HFF-Myc (cell line): ENCODE measurements at regions not wholly inside any gene's neighbourhood (a gene's known extent, or its start where the extent isn't known, plus 50 kb on each side); places are given as distances from the start of the nearest gene placed in this dataset.
A peak's percentile ranks its signal among the peaks of the same experiment; 100 is the strongest.

Experiments used
- DNase-seq: peaks from one replicate; pipeline ENCODE4 v3.0.0-alpha.2; 2011; ENCODE audit warnings: low read depth; ENCODE audit errors: extremely low read depth
- H3K4me3 ChIP-seq: replicated peaks from 2 replicates; pipeline ENCODE4 v1.5.1; 2011; ENCODE audit warnings: low read depth, mild to moderate bottlenecking, control low read depth, low read length
- CTCF ChIP-seq: IDR thresholded peaks from 2 replicates; pipeline ENCODE4 v1.5.1; 2012; ENCODE audit warnings: mild to moderate bottlenecking, low read depth, low read length, control low read depth; ENCODE audit errors: missing control alignments

- DNase-seq, result no peak
- TF ChIP-seq CTCF, result no peak
- H3K4me3 ChIP-seq, result no peak overlapping the region
These were observed 212.5 kb upstream of the COL8A1 start for GRCh38 chr3:99425930-99426329.

GRCh38 chr3:99419116-99419515 is 219.3 kb upstream of the COL8A1 start:
- no peak for TF ChIP-seq CTCF
- H3K4me3 ChIP-seq, result no peak overlapping the region
- no peak for DNase-seq

GRCh38 chr3:99418709-99419108 is 219.7 kb upstream of the COL8A1 start:
- TF ChIP-seq CTCF, result no peak
- no peak overlapping the region for H3K4me3 ChIP-seq
- DNase-seq, result no peak

GRCh38 chr3:99418209-99418635 is 220.2 kb upstream of the COL8A1 start:
- TF ChIP-seq CTCF, result no peak
- no peak for DNase-seq

GRCh38 chr3:99413504-99413903 is 224.9 kb upstream of the COL8A1 start:
- no peak overlapping the region for H3K4me3 ChIP-seq
- DNase-seq, result no peak
- TF ChIP-seq CTCF, result no peak

More at GRCh38 chr3:99418209-99418635, 220.2 kb upstream of the COL8A1 start:
- H3K4me3 ChIP-seq, result no peak overlapping the region

GRCh38 chr3:99410789-99411311 is 227.5 kb upstream of the COL8A1 start:
- no peak for TF ChIP-seq CTCF
- peak; percentile 72 for DNase-seq

GRCh38 chr3:99409961-99410360 is 228.4 kb upstream of the COL8A1 start:
- no peak for DNase-seq
- TF ChIP-seq CTCF, result no peak

More at GRCh38 chr3:99410789-99411311, 227.5 kb upstream of the COL8A1 start:
- H3K4me3 ChIP-seq, result no peak overlapping the region

More at GRCh38 chr3:99409961-99410360, 228.4 kb upstream of the COL8A1 start:
- H3K4me3 ChIP-seq, result no peak overlapping the region
